Activated CD8-positive, alpha-beta memory T cell treated with anti-CD3 and anti-CD28 coated beads, Interleukin-2, amount 10 ng/mL, durations not matched to agents 7 days and 5 days (primary cell): ENCODE measurements at regions not wholly inside any gene's neighbourhood (a gene's known extent, or its start where the extent isn't known, plus 50 kb on each side); places are given as distances from the start of the nearest gene placed in this dataset.
"Not testable (repeated sequence)": the region's sequence is repeated elsewhere in the genome, so short reads cannot be mapped to it uniquely, and the experiment has no call there.

Source experiments
- ATAC-seq: fragments of 150-1000 bp; cut with Tn5 transposase; one replicate; pipeline ENCODE4 v1.10.0; 2021; ENCODE audit warnings: moderate library complexity
- CTCF ChIA-PET: fragments of 350-600 bp; sonication (Branson Sonifier 250); formaldehyde crosslinking; loops from one replicate; lab custom pipeline; 2021; ENCODE audit warnings: antibody characterized with exemption; lab: Charles Lee
- DNase-seq: peaks from one replicate; pipeline ENCODE4 v3.0.0-alpha.2; 2020
- H3K27ac Mint-ChIP-seq: one replicate; pipeline ENCODE4 v1.8.0; 2021; ENCODE audit warnings: mild to moderate bottlenecking, mixed read lengths
- H3K27me3 Mint-ChIP-seq: one replicate; pipeline ENCODE4 v1.8.0; 2021; ENCODE audit warnings: mixed read lengths
- H3K36me3 Mint-ChIP-seq: one replicate; pipeline ENCODE4 v1.8.0; 2021; ENCODE audit warnings: mild to moderate bottlenecking, mixed read lengths
- H3K4me1 Mint-ChIP-seq: one replicate; pipeline ENCODE4 v1.8.0; 2021; ENCODE audit warnings: mixed read lengths
- H3K4me3 Mint-ChIP-seq: one replicate; pipeline ENCODE4 v1.8.0; 2021; ENCODE audit warnings: mild to moderate bottlenecking, moderate library complexity, mixed read lengths
- H3K9me3 Mint-ChIP-seq: one replicate; pipeline ENCODE4 v1.8.0; 2022; ENCODE audit warnings: low read depth, mixed read lengths

DNA sequence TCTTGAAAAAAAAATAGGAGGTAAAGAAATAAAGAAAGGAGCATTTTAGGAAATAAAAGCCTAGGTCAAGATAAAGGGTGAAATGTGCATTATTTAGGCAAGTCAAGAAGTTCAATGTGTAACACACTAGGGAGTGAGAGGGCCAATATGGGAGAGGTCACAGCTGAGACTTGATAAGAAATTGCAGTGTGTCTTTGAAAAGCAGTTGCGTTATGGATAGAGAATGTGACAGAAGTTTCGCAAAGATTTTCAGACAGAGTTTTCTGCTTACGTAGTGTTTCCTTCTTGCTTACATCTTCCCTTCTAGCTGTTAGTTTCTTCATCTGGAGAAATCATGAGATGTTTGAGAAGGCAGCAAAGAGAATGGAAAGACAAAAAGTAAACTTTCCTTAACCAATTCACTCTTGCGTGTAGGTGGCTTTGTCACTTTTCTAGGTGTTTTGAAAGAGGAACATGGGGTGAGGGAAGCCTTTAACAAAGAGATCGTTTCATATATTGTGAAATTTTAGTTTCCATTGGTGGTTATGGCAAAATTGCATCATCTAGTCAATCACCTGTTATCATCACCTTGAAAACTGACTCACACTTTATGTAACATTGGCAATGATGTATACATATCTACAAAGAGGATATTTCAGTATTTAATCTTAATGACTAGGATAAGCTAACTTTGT lies 975.5 kb downstream of the OLFM4 start:
- H3K4me3 Mint-ChIP-seq: no peak overlapping the region
- no peaks in the 10 kb centered on the region for H3K4me1 Mint-ChIP-seq
- ATAC-seq (no peak), DNase-seq (no peak)
- H3K36me3 Mint-ChIP-seq: no peaks in the 10 kb centered on the region
- no peaks in the 10 kb centered on the region for H3K27me3 Mint-ChIP-seq
- CTCF ChIA-PET: no interaction called here
- H3K9me3 Mint-ChIP-seq: peaks cover 5% of the 10 kb centered on the region
- H3K27ac Mint-ChIP-seq: no peak overlapping the region

DNA sequence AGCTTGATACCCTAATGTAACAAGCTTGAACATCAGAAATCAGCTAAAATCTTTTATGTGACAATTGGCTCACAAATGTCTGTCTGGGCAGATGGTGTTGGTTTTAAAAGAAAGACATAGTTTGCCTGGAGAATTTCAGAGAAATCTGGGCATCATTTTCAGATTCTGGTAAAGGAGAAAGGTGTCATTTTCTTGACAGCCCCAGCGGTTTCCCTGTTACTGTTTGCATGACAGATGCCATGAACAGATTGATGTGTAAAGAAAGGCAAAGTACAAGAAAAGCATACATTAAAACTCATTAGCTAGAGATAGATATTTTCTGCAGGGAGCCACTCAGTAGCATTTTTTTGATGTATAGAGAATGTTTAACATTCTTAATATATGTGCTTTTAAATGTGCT lies 987.9 kb downstream of the OLFM4 start:
- no peak for DNase-seq
- H3K27ac Mint-ChIP-seq: no peak overlapping the region
- ATAC-seq: no peak
- H3K9me3 Mint-ChIP-seq: peaks cover 7% of the 10 kb centered on the region
- H3K4me1 Mint-ChIP-seq: no peaks in the 10 kb centered on the region
- CTCF ChIA-PET: no interaction called here
- H3K4me3 Mint-ChIP-seq: no peak overlapping the region
- no peaks in the 10 kb centered on the region for H3K27me3 Mint-ChIP-seq
- H3K36me3 Mint-ChIP-seq: no peaks in the 10 kb centered on the region

DNA sequence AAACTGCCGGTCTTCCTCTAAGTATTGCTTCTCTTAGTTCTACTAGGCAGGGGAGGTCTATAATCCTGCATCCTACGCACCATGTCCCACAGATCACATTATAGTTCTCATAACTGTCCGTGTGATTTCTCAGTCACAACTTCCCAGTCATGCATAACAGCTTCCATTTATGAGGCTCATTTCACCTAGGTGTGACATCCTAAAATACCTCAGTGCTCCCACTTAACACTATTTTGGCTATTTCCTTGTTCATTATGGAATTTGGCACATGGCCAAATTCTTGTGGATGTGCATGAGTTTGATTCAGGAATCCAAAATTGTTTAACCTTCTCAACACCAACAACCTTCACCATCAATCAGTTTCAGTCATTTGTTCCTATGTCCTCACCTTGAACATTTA lies 989.9 kb downstream of the OLFM4 start:
- H3K4me1 Mint-ChIP-seq: no peaks in the 10 kb centered on the region
- DNase-seq (no peak), ATAC-seq (no peak)
- H3K27ac Mint-ChIP-seq: no peak overlapping the region
- CTCF ChIA-PET: no interaction called here
- H3K9me3 Mint-ChIP-seq: peaks cover 6% of the 10 kb centered on the region
- H3K4me3 Mint-ChIP-seq: no peak overlapping the region
- H3K36me3 Mint-ChIP-seq: no peaks in the 10 kb centered on the region
- no peaks in the 10 kb centered on the region for H3K27me3 Mint-ChIP-seq

DNA sequence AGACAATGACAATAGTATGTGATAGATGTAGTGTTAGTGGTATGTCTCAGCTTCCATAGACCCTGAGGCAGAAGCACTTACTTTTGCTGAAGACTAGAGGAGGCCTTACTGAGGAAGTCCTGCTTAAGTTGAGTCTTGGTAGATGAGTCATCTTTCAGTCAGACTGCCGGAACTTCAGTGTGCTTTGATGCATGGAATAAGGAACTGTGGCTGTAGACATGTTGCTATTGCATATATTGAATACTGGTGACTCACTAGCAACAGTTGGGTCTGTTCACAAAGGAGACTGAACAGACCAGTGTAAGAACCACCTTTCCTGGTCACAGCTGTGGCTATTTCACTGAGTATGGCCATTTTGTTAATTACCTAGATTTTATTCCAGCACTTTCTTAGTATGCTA lies 1000.6 kb downstream of the OLFM4 start:
- Mint-ChIP-seq H3K27me3 (no peaks in the 10 kb centered on the region), H3K9me3 (peaks cover 3% of the 10 kb centered on the region), H3K4me1 (no peaks in the 10 kb centered on the region), H3K27ac (no peak overlapping the region), H3K36me3 (no peaks in the 10 kb centered on the region), H3K4me3 (no peak overlapping the region)
- CTCF ChIA-PET: no interaction called here
- ATAC-seq (no peak), DNase-seq (no peak)

DNA sequence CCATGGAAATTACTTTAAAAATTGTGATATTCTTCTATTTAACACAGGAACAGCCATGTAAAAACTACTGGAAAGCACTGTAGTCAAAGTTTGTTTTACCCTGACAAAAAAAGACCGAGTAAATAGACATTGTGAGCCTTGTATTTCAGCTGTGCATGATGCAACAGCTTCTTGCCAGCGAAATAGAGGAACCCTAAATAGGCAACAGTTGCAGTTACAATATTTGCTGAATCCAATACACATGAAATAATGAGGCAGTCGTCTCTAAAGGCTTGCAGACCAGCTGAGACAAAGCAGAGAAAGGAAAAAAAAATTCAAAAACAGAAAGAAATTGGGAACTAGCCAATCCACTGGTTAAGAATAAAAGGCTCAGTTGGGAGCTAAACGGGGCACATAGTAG lies 1001.1 kb downstream of the OLFM4 start:
- no peaks in the 10 kb centered on the region for H3K4me1 Mint-ChIP-seq
- CTCF ChIA-PET: no interaction called here
- ATAC-seq: no peak

DNA sequence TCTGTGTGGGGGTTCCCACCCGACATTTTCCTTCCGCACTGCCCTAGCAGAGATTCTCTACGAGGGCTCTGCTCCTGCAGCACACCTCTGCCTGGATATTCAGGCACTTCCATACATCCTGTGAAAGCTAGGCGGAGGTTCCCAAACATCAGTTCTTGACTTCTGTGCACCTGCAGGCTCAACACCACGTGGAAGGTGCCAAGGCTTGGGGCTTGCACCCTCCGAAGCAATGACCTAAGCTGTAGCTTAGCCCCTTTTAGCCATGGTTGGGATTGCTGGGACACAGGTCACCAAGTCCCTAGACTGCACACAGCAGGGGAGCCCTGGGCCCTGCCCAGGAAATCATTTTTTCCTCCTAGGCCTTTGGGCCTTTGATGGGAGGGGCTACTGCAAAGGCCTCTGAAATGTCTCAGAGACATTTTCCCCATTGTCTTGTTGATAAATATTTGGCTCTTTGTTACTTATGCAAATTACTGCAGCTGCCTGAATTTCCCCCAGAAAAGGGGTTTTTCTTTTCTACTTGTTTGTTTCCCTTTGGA lies 1004.8 kb downstream of the OLFM4 start:
- no peaks in the 10 kb centered on the region for H3K27me3 Mint-ChIP-seq
- no peak overlapping the region for H3K27ac Mint-ChIP-seq
- H3K4me1 Mint-ChIP-seq: no peaks in the 10 kb centered on the region
- no peaks in the 10 kb centered on the region for H3K9me3 Mint-ChIP-seq
- H3K4me3 Mint-ChIP-seq: no peak overlapping the region
- CTCF ChIA-PET: no interaction called here
- ATAC-seq (no peak), DNase-seq (no peak)
- no peaks in the 10 kb centered on the region for H3K36me3 Mint-ChIP-seq

More for the DNA sequence above, 1001.1 kb downstream of the OLFM4 start:
- Mint-ChIP-seq H3K36me3 (no peaks in the 10 kb centered on the region), H3K27me3 (no peaks in the 10 kb centered on the region), H3K9me3 (peaks cover 3% of the 10 kb centered on the region), H3K27ac (no peak overlapping the region), H3K4me3 (no peak overlapping the region)
- DNase-seq: no peak

DNA sequence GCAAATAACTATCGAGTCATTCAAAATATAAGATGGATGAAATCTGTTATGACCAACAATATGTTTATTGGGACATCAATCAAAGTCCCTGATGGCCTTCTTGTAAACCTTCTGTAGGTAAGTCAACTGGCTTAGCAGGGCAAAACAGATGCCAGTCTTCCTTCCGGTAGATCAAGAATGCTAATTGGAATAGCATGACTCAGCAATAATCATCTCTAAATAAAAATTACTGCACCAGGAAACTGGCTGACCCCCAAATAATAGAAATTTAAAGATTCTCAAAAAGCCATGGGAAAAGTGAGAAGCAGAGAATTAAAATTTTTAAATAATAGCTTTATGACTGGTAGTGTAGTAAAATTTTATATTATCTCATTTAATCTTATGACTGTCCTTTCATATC lies 1005.4 kb downstream of the OLFM4 start:
- H3K4me3 Mint-ChIP-seq: no peak overlapping the region
- H3K9me3 Mint-ChIP-seq: no peaks in the 10 kb centered on the region
- no peak overlapping the region for H3K27ac Mint-ChIP-seq
- no peak for ATAC-seq
- H3K4me1 Mint-ChIP-seq: no peaks in the 10 kb centered on the region
- H3K36me3 Mint-ChIP-seq: no peaks in the 10 kb centered on the region
- no peak for DNase-seq
- H3K27me3 Mint-ChIP-seq: no peaks in the 10 kb centered on the region
- CTCF ChIA-PET: no interaction called here

DNA sequence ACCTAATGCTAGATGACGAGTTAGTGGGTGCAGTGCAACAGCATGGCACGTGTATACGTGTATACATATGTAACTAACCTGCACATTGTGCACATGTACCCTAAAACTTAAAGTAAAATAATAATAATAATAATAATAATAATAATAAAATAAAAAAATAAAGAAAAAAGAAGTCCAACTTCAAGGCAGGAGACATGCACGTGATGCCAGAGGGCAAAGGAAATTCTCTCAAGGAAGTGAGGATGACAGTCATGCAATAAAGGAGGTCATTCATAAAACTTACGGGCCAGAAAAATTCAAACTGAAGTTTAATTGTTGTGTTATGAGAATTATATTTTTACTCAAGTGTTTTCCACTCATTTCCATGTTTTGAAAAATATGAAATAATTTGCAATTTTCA lies 1028.8 kb downstream of the OLFM4 start:
- DNase-seq, CTCF ChIA-PET, H3K27me3 Mint-ChIP-seq, H3K36me3 Mint-ChIP-seq, ATAC-seq, H3K9me3 Mint-ChIP-seq, H3K27ac Mint-ChIP-seq, H3K4me3 Mint-ChIP-seq, H3K4me1 Mint-ChIP-seq: not testable (repeated sequence)

DNA sequence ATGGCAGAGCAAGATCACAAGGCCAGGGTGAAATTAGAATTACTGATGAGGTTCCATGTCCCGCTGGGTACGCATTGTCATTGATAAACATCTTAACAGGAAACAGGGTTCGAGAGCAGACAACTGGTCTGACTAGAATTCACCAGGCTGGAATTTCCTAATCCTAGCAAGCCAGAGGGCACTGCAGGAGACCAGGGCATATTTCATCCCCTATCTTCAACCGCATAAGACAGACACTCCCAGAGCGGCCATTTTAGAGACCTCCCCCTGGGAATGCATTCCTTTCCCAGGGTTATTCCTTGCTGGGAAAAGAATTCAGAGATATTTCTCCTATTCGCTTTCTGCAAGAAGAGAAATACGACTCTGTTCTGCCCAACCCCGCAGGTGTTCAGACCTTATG lies 1041.3 kb downstream of the OLFM4 start:
- H3K4me1 Mint-ChIP-seq, H3K27me3 Mint-ChIP-seq, H3K27ac Mint-ChIP-seq, ATAC-seq, H3K36me3 Mint-ChIP-seq, CTCF ChIA-PET, H3K4me3 Mint-ChIP-seq, DNase-seq: not testable (repeated sequence)
- peaks cover 13% of the 10 kb centered on the region for H3K9me3 Mint-ChIP-seq

DNA sequence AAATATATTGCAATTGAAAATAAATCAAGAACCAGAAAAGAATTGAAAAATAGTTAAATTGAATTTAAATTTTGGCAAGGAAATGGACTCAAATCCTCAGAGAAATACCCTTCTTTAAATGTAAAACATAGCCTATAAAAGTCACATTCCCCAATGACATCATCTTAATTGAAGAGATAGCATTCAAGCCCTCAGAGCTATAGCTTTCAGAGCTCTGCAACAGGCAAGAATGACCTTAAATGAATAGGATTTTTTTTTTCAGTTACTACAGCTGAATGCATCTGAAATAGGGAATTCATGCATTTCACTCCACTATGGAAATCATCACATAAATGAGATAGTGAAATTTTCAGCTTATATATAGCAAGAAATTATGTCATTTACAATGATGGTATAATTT lies 1049.0 kb downstream of the OLFM4 start:
- CTCF ChIA-PET: no interaction called here
- Mint-ChIP-seq H3K4me3 (no peak overlapping the region), H3K27ac (no peak overlapping the region), H3K27me3 (no peaks in the 10 kb centered on the region), H3K4me1 (no peaks in the 10 kb centered on the region), H3K36me3 (no peaks in the 10 kb centered on the region), H3K9me3 (peaks cover 9% of the 10 kb centered on the region)
- ATAC-seq (no peak), DNase-seq (no peak)

DNA sequence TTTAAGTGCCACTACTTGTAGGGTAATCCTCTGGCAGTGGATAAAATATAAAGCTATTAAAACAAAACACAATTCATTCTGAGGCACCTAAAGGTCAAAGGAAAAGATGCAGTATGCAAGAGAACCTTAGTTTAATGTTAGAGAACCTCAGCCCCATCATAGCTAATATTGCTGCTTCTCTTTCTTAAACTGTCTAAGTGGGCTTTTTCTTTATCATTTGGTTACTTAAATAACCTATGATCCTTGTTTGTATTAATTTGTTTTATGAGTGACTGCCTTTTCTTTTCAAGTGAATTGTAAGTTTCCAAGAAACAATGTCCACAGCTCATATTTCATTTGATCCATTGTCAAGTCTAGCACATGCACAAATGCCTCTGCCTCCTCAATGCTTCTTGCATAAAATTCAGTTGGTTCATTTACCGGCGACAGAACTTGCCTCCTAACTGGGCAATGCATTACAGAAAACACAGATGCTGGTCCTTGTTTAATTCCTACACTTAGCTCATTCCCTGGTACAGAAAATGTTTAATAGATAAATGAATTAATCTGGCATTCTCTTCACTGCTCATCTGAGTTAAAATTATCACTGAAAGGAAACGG lies 1049.8 kb downstream of the OLFM4 start:
- H3K27me3 Mint-ChIP-seq: no peaks in the 10 kb centered on the region
- CTCF ChIA-PET: no interaction called here
- H3K4me1 Mint-ChIP-seq: no peaks in the 10 kb centered on the region
- peaks cover 15% of the 10 kb centered on the region for H3K9me3 Mint-ChIP-seq
- no peak overlapping the region for H3K27ac Mint-ChIP-seq
- no peak for DNase-seq
- no peaks in the 10 kb centered on the region for H3K36me3 Mint-ChIP-seq
- no peak overlapping the region for H3K4me3 Mint-ChIP-seq
- ATAC-seq: no peak

DNA sequence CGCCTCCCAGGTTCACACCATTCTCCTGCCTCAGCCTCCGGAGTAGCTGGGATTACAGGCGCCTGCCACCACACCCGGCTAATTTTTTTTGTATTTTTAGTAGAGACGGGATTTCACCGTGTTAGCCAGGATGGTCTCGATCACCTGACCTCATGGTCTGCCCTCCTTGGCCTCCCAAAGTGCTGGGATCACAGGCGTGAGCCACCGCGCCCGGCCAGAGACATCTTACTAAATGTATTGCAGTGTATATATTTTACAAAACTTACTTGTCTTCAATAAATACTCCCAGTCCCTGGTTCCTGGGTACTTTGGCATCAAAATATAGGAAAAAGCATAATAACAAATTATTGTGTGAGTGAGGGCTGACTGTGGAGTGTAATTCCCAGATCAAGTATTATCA lies 1053.7 kb downstream of the OLFM4 start:
- CTCF ChIA-PET, H3K27ac Mint-ChIP-seq, H3K4me3 Mint-ChIP-seq, H3K4me1 Mint-ChIP-seq, H3K36me3 Mint-ChIP-seq, ATAC-seq, H3K27me3 Mint-ChIP-seq, DNase-seq: not testable (repeated sequence)
- peaks cover 13% of the 10 kb centered on the region for H3K9me3 Mint-ChIP-seq

DNA sequence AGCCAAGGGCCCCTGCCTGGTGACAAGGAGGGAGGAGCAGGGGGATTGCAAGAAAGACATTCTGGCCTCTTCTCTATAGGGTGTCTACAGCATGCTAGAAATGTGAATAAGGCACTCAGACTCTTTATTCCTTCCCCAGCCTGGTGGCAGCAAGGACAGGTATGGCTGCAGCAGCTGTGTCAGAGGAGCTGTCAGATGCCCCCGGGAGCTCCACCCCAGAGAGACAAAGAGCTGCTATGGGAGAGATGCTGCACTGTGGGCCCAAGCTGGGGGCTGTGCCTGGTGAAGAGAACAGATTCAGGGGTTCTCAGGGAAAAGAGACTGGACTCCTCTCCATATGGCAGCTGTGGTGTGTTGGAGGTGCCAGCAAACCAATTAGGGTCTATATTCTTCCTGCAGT lies 1063.3 kb downstream of the OLFM4 start:
- CTCF ChIA-PET: no interaction called here
- H3K27ac Mint-ChIP-seq: no peak overlapping the region
- H3K36me3 Mint-ChIP-seq: no peaks in the 10 kb centered on the region
- DNase-seq: no peak
- H3K27me3 Mint-ChIP-seq: no peaks in the 10 kb centered on the region
- H3K4me3 Mint-ChIP-seq: no peak overlapping the region
- H3K9me3 Mint-ChIP-seq: peaks cover 11% of the 10 kb centered on the region
- no peaks in the 10 kb centered on the region for H3K4me1 Mint-ChIP-seq
- no peak for ATAC-seq

DNA sequence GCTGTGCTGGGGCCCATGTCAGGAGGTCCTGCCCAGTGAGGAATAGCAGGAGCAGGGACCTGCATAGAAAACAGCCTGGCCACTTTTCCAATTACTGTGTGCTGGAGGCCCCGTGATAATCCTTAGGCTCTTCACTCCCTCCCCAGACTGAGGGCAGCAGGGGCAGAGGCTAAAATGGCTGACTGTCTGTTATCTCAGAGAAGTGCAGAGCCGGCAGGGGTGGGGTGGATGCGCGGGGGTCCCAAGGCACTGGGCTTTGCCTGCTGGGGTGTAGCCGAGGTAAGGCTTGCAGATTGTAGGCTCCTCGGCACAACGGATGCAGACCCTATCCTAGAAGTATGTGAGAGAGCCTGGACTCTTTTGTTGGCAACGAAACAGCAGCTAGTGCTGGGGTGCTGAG lies 1064.1 kb downstream of the OLFM4 start:
- no peak overlapping the region for H3K4me3 Mint-ChIP-seq
- no peak overlapping the region for H3K27ac Mint-ChIP-seq
- H3K27me3 Mint-ChIP-seq: no peaks in the 10 kb centered on the region
- DNase-seq (no peak), ATAC-seq (no peak)
- no peaks in the 10 kb centered on the region for H3K4me1 Mint-ChIP-seq
- H3K9me3 Mint-ChIP-seq: peaks cover 11% of the 10 kb centered on the region
- no peaks in the 10 kb centered on the region for H3K36me3 Mint-ChIP-seq
- CTCF ChIA-PET: no interaction called here
